T-helper 2 cell treated with Interferon-gamma antibody and Interleukin-4, amounts not matched to agents 100 ng/mL and 5 ng/mL, for 36 hours (primary cell): ENCODE measurements at regions not wholly inside any gene's neighbourhood (a gene's known extent, or its start where the extent isn't known, plus 50 kb on each side); places are given as distances from the start of the nearest gene placed in this dataset.

Experiments
- intact Hi-C: fragments of 100-400 bp; cut with micrococcal nuclease; formaldehyde crosslinking; loops from one replicate; pipeline ENCODE4 v1.15.1; 2023

DNA sequence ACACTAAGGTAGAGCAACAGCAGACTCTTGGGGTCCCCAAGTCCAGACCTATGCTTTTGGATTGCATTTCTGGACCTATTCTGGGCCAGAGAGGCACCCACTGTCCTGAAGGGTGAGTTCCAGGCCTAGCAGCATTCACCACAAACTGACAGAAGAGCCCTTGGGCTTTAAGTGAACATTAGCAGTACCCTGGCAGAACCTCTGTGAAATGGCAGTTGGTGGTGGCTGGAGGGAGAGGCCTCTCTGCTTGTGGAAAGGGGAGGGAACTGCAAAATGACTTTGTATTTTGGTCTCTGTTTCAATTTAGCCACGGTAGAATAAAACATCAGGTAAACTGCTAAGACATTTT, 1211.9 kb downstream of the PCDH18 start:
- intact Hi-C loops = no loop called here

DNA sequence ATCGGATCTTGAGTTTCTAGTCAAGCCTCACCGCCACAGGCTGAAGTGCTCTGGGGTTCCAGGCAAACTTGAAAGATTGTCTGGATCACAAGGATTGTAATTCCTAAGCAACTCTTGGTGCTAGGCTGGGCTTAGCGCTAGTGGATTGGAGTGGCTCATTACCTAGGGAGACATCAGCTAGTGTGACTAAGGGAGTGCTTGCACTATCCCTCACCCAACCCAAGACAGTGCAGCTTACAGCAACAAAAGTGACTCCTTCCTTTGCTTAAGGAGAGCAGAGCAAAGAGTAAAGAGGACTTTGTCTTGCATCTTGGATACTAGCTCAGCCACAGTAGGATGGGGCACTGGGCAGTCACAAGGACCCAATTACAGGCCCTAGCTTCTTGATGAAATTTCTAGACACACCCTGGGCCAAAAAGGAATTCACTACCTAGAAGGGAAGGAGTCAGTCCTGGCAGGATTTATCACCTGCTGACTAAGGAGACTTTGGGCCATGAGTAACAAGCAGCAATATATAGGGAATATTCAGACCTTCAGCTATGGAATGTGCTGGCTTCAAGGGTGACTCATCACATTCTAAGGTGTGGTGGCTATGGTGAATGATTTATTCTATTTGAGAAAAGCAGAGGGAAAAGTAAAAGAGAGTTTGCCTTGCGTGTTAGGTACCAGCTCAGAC, 1212.4 kb downstream of the PCDH18 start:
- intact Hi-C loops = no loop called here

DNA sequence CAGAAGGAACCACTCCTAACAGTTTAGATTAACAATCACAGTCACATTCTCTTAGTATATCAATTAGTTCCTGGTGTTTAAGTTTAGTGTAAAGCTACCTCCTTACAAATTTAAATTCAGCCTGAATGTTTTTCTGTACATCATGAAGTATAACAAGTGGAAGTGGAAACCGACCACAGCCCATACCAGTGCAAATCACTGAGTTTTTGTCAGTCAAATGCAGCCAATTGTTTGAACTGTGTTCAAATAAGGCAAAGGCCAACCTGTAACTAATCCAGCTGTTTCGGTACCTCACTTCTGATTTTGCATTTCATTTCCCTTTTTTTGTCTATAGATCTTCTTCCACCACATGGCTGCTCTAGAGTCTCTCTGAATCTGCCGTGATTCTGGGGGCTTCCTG, 1215.3 kb downstream of the PCDH18 start:
- intact Hi-C loops = no loop called here

DNA sequence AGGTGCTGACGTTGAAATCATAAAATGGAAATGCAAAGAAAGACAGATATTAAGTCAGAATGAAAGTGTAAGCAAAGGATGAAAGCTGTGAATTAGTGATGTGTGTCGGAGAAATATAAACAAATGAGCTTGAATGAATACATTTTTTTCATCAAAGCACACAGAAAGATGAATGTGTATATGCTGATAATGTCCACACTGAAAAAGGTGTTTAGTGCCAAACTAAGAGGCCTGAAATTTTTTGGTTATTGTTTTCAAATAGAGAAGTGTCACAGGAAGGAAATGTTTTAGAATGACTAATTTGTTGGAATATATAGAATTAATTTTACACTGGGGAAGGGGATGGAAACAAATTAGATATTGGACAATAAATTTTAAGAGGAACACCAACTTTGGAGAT, 1217.6 kb downstream of the PCDH18 start:
- intact Hi-C loops = no loop called here

DNA sequence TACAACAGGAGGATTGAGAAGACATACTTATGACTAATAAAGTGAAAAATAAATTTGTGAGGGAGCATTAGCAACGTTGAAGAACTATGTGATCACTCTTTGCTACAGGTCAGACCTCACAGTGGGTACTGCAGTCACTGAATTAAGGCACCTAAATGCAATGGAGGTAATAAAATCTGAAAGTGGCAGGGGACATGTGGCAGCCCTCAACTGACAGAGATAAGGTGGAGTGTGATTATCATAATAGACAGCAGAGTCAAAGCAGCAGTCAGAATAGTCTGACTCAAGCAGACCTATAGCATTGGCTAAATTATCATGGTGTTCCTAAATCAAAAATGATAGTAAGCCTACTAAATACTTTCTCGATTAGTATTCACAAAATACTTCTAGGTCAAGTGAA, 1220.5 kb downstream of the PCDH18 start:
- intact Hi-C loops = no loop called here

- intact Hi-C loops = no loop called here
Measured at GRCh38 chr4:136307765-136308164, 1224.5 kb downstream of the PCDH18 start.

GRCh38 chr4:136306361-136306760, 1225.9 kb downstream of the PCDH18 start:
- intact Hi-C loops = no loop called here

- intact Hi-C loops = no loop called here
Measured at GRCh38 chr4:136302566-136302965, 1229.7 kb downstream of the PCDH18 start.

- intact Hi-C loops = no loop called here
Measured at GRCh38 chr4:136301749-136302495, 1230.4 kb downstream of the PCDH18 start.

DNA sequence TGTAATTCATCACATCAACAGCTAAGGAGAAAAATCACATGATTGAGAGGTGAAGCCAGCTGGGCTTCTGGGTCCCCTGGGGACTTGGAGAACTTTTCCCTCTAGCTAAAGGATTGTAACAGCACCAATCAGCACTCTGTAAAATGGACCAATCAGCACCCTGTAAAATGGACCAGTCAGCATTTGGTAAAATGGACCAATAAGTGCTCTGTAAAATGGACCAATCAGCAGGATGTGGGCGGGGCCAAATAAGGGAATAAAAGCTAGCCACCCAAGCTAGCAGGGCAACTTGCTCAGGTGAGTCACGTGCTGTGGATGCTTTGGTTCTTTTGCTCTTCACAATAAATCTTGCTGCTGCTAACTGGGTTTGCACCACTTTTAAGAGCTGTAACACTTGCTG, 1248.3 kb downstream of the PCDH18 start:
- intact Hi-C loops = no loop called here

DNA sequence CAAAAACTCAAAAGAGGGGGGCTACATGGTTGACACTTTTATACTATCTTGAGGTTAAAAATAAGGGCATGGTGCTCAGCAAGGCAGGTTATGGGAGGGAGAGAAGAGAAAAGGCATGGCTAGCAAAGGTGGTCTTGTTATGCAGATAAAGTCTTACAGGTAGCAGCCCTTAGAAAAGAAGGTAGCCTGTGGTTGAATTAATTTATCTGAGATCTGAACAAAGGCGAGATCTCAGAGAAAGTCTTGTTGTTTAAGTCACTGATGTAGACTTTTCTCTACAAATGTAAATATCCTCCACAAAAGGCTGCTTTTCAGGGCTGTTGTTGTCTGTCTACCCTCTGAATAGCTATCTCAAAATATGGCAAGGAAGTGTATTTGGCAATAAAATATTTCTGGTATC, 1250.4 kb downstream of the PCDH18 start:
- intact Hi-C loops = no loop called here

DNA sequence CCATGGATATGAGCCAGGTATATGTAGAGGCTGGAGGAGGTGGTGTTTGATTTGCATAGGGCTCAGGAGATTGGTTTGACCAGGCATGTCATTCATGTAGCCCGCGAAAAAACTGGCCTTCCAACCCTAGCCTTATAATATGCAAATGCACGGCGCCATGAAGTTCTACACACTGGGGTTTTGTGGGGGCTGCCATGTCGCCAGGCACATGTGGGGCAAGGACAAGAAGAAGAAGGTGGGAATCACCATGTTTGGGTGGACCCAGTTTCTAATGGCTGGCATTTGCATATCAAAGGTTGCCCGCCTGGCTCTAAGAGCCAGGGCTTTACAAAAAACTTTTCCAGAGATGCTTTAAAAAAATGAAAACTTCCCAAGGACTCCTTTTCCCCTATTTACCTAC, 1251.0 kb downstream of the PCDH18 start:
- intact Hi-C loops = no loop called here

DNA sequence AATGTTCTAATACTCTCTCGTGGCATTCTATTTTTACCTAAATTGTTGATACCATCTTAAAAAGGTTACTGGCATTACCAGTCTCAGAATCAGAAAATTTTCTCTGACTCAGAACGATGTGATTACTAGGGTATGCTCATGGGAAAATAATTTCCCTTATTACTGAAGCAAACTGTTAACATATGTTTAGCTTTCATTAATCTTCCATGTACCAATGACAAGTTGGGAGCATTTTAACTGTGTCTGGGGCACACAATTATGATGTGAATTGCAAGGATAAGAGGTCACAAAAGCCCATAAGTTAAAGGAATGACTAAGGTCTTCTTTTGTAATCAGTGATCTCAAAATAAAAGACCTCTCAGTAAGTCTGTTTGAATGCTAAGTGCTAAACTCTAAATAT, 1254.6 kb downstream of the PCDH18 start:
- intact Hi-C loops = no loop called here

DNA sequence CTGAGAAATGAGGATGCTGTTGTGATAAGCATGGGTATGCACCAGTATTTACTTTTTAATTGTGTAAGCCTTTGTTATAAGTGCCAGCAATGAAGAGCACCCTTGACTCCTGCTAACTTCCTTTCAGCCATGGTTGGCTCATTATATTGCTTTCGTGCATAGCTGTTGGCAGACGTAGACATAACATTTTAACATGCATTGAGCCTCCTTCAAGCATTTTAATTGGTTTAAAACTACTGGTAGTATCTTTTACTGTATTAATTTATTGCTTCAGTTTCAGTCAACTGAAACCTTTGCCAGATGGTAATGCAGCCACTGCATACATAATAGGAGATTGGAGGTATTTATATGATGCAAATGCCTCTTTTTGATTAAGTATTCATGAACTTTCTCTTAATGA, 1285.4 kb downstream of the PCDH18 start:
- intact Hi-C loops = no loop called here

GRCh38 chr4:136241221-136241986, 1290.9 kb downstream of the PCDH18 start:
- intact Hi-C loops = no loop called here

DNA sequence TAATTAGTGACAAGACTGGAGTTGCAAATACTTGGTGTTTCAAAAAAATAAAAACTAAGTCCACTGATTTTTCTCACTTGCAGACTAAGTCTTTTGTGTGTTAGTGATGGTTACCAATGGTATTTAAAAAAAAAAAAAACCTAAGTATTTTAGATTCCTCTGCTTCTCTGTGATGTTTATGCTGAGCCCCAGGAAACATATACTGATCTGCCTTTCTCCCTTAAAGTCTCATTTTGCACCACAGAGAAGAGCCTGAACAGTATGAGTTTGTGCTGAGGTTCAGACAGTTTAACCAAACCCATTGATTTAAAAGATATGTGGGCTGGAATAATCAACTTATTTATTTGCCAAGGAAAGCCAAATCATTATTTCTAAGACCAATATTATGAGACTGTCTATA, 1305.0 kb downstream of the PCDH18 start:
- intact Hi-C loops = no loop called here

- intact Hi-C loops = no loop called here
Measured at GRCh38 chr4:136219592-136220125, 1312.6 kb downstream of the PCDH18 start.

GRCh38 chr4:136203199-136203598, 1329.1 kb downstream of the PCDH18 start:
- intact Hi-C loops = no loop called here

GRCh38 chr4:136198358-136198757, 1333.9 kb downstream of the PCDH18 start:
- intact Hi-C loops = no loop called here

DNA sequence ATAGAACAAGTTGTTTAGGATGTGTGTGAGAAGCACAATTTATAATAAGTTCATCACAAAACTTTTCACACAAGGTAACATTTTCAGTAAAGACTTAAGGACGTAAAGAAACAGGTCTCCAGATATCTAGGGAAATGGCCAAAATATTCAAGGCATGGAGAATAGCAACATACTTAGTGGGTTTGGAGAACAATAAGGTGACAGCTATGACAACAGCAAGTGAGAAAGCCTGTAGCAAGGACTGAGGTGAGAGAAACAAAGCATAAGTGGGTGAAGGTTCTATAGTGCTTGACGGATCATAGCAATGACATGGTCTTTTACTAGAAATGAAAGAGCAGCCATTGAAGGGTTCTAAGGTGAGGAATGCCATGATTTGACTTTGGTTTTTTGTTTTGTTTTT, 1337.3 kb downstream of the PCDH18 start:
- intact Hi-C loops = no loop called here

- intact Hi-C loops = no loop called here
Measured at GRCh38 chr4:136186650-136187049, 1345.6 kb downstream of the PCDH18 start.

DNA sequence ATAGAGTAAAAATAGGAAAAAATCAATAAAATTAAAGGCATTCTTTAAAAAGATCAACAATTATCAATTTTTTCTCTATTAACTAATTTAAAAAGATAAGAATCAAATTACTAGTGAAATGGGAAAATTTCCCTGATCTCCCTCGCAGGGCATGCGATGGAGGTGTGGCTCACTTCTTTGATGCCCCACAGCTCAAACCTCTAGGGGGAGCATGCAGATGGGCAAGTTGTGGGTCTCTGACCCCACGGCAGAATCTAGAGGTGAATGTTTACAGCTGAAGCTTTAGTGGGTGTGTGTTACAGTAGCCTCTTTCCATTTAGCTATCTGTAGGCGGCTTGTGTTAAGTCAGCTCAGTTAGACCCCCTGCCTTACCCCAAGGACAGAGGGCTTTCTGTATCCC, 1348.8 kb downstream of the PCDH18 start:
- intact Hi-C loops = no loop called here
